Trophoblast cell (in vitro differentiated cells and primary cell): ENCODE measurements at regions not wholly inside any gene's neighbourhood (a gene's known extent, or its start where the extent isn't known, plus 50 kb on each side); places are given as distances from the start of the nearest gene placed in this dataset.

ENCODE experiments used
- DNase-seq, 2 donors: peaks; one replicate each; pipeline ENCODE4 v3.0.0-alpha.2; 2016
- H2AFZ ChIP-seq: 2 replicates; pipeline ENCODE4 v1.6.1; 2013; ENCODE audit warnings: low read length, moderate library complexity, mild to moderate bottlenecking; ENCODE audit not compliant: insufficient read depth, poor library complexity
- H2AK5ac ChIP-seq: 2 replicates; pipeline ENCODE4 v1.6.1; 2013; ENCODE audit warnings: mild to moderate bottlenecking, low read length
- H2BK120ac ChIP-seq: 2 replicates; pipeline ENCODE4 v1.6.1; 2013; ENCODE audit warnings: low read length, mild to moderate bottlenecking, moderate library complexity; ENCODE audit not compliant: insufficient read depth, poor library complexity
- H2BK12ac ChIP-seq: 2 replicates; pipeline ENCODE4 v1.6.1; 2013; ENCODE audit warnings: mild to moderate bottlenecking, low read length, moderate library complexity
- H2BK5ac ChIP-seq: 2 replicates; pipeline ENCODE4 v1.6.1; 2013; ENCODE audit warnings: low read length, low read depth, moderate library complexity, mild to moderate bottlenecking; ENCODE audit not compliant: poor library complexity
- H3K14ac ChIP-seq: 2 replicates; pipeline ENCODE4 v1.6.1; 2013; ENCODE audit warnings: mild to moderate bottlenecking, low read length
- H3K18ac ChIP-seq: 2 replicates; pipeline ENCODE4 v1.6.1; 2013; ENCODE audit warnings: mild to moderate bottlenecking, low read length
- H3K23ac ChIP-seq: 2 replicates; pipeline ENCODE4 v1.6.1; 2013; ENCODE audit warnings: low read length
- H3K27ac ChIP-seq: 2 replicates; pipeline ENCODE4 v1.5.1; 2013; ENCODE audit warnings: low read depth, mild to moderate bottlenecking, inconsistent platforms, low read length, moderate library complexity
- H3K27me3 ChIP-seq: 2 replicates; pipeline ENCODE4 v1.6.1; 2013; ENCODE audit warnings: inconsistent platforms, mild to moderate bottlenecking, low read length, moderate library complexity; ENCODE audit not compliant: insufficient read depth
- H3K36me3 ChIP-seq, 2 experiments: 1 replicate in 1 of 2; 2 replicates in 1 of 2; pipeline ENCODE4 v1.6.1; 2013; ENCODE audit warnings: low read length in 2 of 2, mild to moderate bottlenecking in 2 of 2, moderate library complexity in 1 of 2; ENCODE audit not compliant: insufficient read depth in 2 of 2, control insufficient read depth in 1 of 2
- H3K4ac ChIP-seq: 2 replicates; pipeline ENCODE4 v1.6.1; 2013; ENCODE audit warnings: low read depth, mild to moderate bottlenecking, low read length, moderate library complexity
- H3K4me1 ChIP-seq, 2 experiments: 1 replicate in 1 of 2; 2 replicates in 1 of 2; pipeline ENCODE4 v1.6.1; 2013; ENCODE audit warnings: low read length in 2 of 2, mild to moderate bottlenecking in 2 of 2, moderate library complexity in 1 of 2; ENCODE audit not compliant: insufficient read depth in 2 of 2, control insufficient read depth in 1 of 2
- H3K4me2 ChIP-seq: 2 replicates; pipeline ENCODE4 v1.6.1; 2013; ENCODE audit warnings: inconsistent platforms, mild to moderate bottlenecking, low read length, moderate library complexity
- H3K4me3 ChIP-seq: 2 replicates; pipeline ENCODE4 v1.5.1; 2013; ENCODE audit warnings: mild to moderate bottlenecking, low read depth, low read length, inconsistent platforms
- H3K79me1 ChIP-seq: one replicate; pipeline ENCODE4 v1.6.1; 2013; ENCODE audit warnings: low read length
- H3K79me2 ChIP-seq: 2 replicates; pipeline ENCODE4 v1.6.1; 2013; ENCODE audit warnings: low read length, mild to moderate bottlenecking; ENCODE audit not compliant: control insufficient read depth, insufficient read depth, poor library complexity
- H3K9ac ChIP-seq: 2 replicates; pipeline ENCODE4 v1.6.1; 2013; ENCODE audit warnings: mild to moderate bottlenecking, low read length
- H3K9me3 ChIP-seq: 2 replicates; pipeline ENCODE4 v1.6.1; 2013; ENCODE audit warnings: low read depth, mild to moderate bottlenecking, control low read depth, inconsistent platforms, low read length; ENCODE audit not compliant: insufficient read depth
- H4K12ac ChIP-seq: 2 replicates; pipeline ENCODE4 v1.6.1; 2013; ENCODE audit warnings: low read depth, mild to moderate bottlenecking, low read length, moderate library complexity
- H4K8ac ChIP-seq: 2 replicates; pipeline ENCODE4 v1.6.1; 2013; ENCODE audit warnings: low read depth, mild to moderate bottlenecking, low read length, moderate library complexity
- H4K91ac ChIP-seq: one replicate; pipeline ENCODE4 v1.6.1; 2013; ENCODE audit warnings: low read depth, mild to moderate bottlenecking, low read length, moderate library complexity
- WGBS: extraction: QIAGEN DNeasy Blood & Tissue Kit; methylation state at CpG from one replicate; pipeline ENCODE4 v1.1.7; 2013; ENCODE audit warnings: missing lambda C conversion rate; ENCODE audit not compliant: insufficient read length, insufficient coverage; ENCODE audit errors: extremely low coverage; 5-methylcytosine and 5-hydroxymethylcytosine counted together

- no peaks in the 10 kb centered on the region for H3K36me3 ChIP-seq
- H3K27me3 ChIP-seq = no peaks in the 10 kb centered on the region
- no peak overlapping the region for H3K4ac ChIP-seq
- H3K9ac ChIP-seq = no peak overlapping the region
- no peak overlapping the region for H4K8ac ChIP-seq
- H2BK5ac ChIP-seq = no peak overlapping the region
- no peak overlapping the region for H2AK5ac ChIP-seq
- H3K79me1 ChIP-seq = peaks cover 2% of the 10 kb centered on the region
- no peak overlapping the region for H4K91ac ChIP-seq
- no CpG with 5 or more reads among the region's 6 CpGs for whole genome bisulfite sequencing
- peaks cover 8 to 25% of the 10 kb centered on the region in 2 experiments for H3K4me1 ChIP-seq
- H3K4me2 ChIP-seq = no peak overlapping the region
- no peak overlapping the region for H3K23ac ChIP-seq
- no peak overlapping the region for H2AFZ ChIP-seq
- H3K27ac ChIP-seq = no peak overlapping the region
- H3K9me3 ChIP-seq = no peaks in the 10 kb centered on the region
- no peak for DNase-seq
- no peak overlapping the region for H2BK120ac ChIP-seq
- no peak overlapping the region for H3K4me3 ChIP-seq
- H3K79me2 ChIP-seq = no peaks in the 10 kb centered on the region
- no peak overlapping the region for H2BK12ac ChIP-seq
- H4K12ac ChIP-seq = no peak overlapping the region
- no peak overlapping the region for H3K14ac ChIP-seq
- no peak overlapping the region for H3K18ac ChIP-seq
Observed at GRCh38 chr22:27387561-27387960, 414.0 kb downstream of the MN1 start.

- H2BK120ac ChIP-seq = no peak overlapping the region
- peaks cover 8 to 25% of the 10 kb centered on the region in 2 experiments for H3K4me1 ChIP-seq
- H3K36me3 ChIP-seq = no peaks in the 10 kb centered on the region
- no peak overlapping the region for H3K18ac ChIP-seq
- no peak overlapping the region for H3K9ac ChIP-seq
- H3K9me3 ChIP-seq = no peaks in the 10 kb centered on the region
- no peak overlapping the region for H4K12ac ChIP-seq
- H3K14ac ChIP-seq = no peak overlapping the region
- H3K79me2 ChIP-seq = no peaks in the 10 kb centered on the region
- H3K27me3 ChIP-seq = no peaks in the 10 kb centered on the region
- no peak overlapping the region for H2BK12ac ChIP-seq
- no peak overlapping the region for H2AFZ ChIP-seq
- H2BK5ac ChIP-seq = no peak overlapping the region
- H3K4ac ChIP-seq = no peak overlapping the region
- H3K23ac ChIP-seq = no peak overlapping the region
- no peak overlapping the region for H4K91ac ChIP-seq
- H4K8ac ChIP-seq = no peak overlapping the region
- H3K79me1 ChIP-seq = no peaks in the 10 kb centered on the region
- WGBS = no CpG with 5 or more reads among the region's 3 CpGs
- no peak overlapping the region for H3K4me3 ChIP-seq
- no peak overlapping the region for H3K4me2 ChIP-seq
- H3K27ac ChIP-seq = no peak overlapping the region
- DNase-seq = no peak
- no peak overlapping the region for H2AK5ac ChIP-seq
Observed at GRCh38 chr22:27388090-27388600, 413.4 kb downstream of the MN1 start.

DNA sequence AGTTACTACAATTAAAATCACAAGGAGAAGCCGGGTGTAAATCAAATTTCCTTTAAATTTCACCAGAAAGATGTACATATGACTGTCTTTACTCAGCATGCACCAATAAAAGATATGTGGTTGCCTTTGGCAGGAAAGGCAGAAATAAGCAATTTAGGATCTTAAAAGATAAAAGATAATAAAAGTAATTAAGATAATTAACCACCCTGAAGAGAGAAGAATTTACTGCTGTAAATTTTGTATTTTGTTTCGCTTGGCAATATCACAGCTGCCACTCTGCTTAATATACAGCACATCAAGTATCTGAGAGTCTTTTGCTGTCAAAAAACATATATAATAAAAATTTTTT is 411.9 kb downstream of the MN1 start:
- H2AK5ac ChIP-seq = no peak overlapping the region
- no peak overlapping the region for H3K18ac ChIP-seq
- H3K4me1 ChIP-seq = peaks cover 8 to 25% of the 10 kb centered on the region in 2 experiments
- no peaks in the 10 kb centered on the region for H3K79me2 ChIP-seq
- no peak overlapping the region for H3K27ac ChIP-seq
- whole genome bisulfite sequencing = no CpG with 5 or more reads among the region's 2 CpGs
- H2BK120ac ChIP-seq = no peak overlapping the region
- H3K9ac ChIP-seq = no peak overlapping the region
- H2BK12ac ChIP-seq = no peak overlapping the region
- H3K36me3 ChIP-seq = no peaks in the 10 kb centered on the region
- H4K91ac ChIP-seq = no peak overlapping the region
- H3K79me1 ChIP-seq = no peaks in the 10 kb centered on the region
- H3K4ac ChIP-seq = no peak overlapping the region
- no peak overlapping the region for H3K23ac ChIP-seq
- H2BK5ac ChIP-seq = no peak overlapping the region
- no peak overlapping the region for H3K14ac ChIP-seq
- no peak overlapping the region for H4K12ac ChIP-seq
- H3K4me3 ChIP-seq = no peak overlapping the region
- no peaks in the 10 kb centered on the region for H3K27me3 ChIP-seq
- H2AFZ ChIP-seq = no peak overlapping the region
- H3K9me3 ChIP-seq = no peaks in the 10 kb centered on the region
- DNase-seq = no peak
- no peak overlapping the region for H4K8ac ChIP-seq
- no peak overlapping the region for H3K4me2 ChIP-seq

DNA sequence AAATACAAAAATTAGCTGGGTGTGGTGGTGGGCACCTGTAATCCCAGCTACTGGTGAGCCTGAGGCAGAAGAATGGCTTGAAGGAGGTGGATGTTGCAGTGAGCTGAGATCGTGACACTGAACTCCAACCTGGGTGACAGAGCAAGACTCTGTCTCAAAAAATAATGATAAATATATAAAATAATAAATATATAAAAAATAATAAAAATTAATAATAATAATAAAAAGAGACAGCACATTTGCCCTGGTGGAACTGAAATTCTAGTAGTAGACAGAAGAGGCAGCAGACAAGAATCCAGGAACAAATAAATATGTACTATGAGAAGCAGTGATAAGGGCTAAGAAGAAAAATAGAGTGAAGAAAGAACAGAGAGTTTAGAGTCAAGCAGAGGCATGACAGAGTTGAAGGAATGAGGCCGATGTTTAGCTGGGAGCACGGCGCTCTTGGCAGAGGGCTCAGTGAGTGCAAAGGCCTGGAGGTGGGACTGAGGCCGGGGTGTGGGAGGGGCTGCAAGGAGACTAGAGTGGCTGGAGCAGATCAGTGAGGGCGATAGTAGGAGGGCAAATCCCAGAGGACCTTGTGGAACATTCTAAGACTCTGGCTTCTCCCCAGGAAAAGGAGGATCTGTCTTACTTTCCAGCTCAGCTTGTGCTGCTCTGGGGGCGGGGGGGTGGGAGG is 410.3 kb downstream of the MN1 start:
- H4K12ac ChIP-seq = no peak overlapping the region
- H3K9me3 ChIP-seq = no peaks in the 10 kb centered on the region
- no peak overlapping the region for H2BK5ac ChIP-seq
- no peak overlapping the region for H2BK12ac ChIP-seq
- no peaks in the 10 kb centered on the region for H3K79me1 ChIP-seq
- H3K9ac ChIP-seq = no peak overlapping the region
- H2BK120ac ChIP-seq = no peak overlapping the region
- DNase-seq = no peak
- WGBS = no CpG with 5 or more reads among the region's 7 CpGs
- H3K27ac ChIP-seq = no peak overlapping the region
- H3K4me1 ChIP-seq = peaks cover 5 to 17% of the 10 kb centered on the region in 2 experiments
- H2AFZ ChIP-seq = no peak overlapping the region
- H3K4me2 ChIP-seq = no peak overlapping the region
- no peaks in the 10 kb centered on the region for H3K79me2 ChIP-seq
- no peak overlapping the region for H3K4me3 ChIP-seq
- no peaks in the 10 kb centered on the region for H3K36me3 ChIP-seq
- no peak overlapping the region for H3K14ac ChIP-seq
- H4K8ac ChIP-seq = no peak overlapping the region
- no peaks in the 10 kb centered on the region for H3K27me3 ChIP-seq
- H3K23ac ChIP-seq = no peak overlapping the region
- H2AK5ac ChIP-seq = no peak overlapping the region
- no peak overlapping the region for H3K4ac ChIP-seq
- H4K91ac ChIP-seq = no peak overlapping the region
- no peak overlapping the region for H3K18ac ChIP-seq
